Posterior cingulate gyrus (tissue), 11 donors: ENCODE measurements at regions not wholly inside any gene's neighbourhood (a gene's known extent, or its start where the extent isn't known, plus 50 kb on each side); places are given as distances from the start of the nearest gene placed in this dataset.
A peak's percentile ranks its signal among the peaks of the same experiment; 100 is the strongest.

Experiments used
- DNase-seq, 10 donors: peaks; one replicate each; pipeline versions ENCODE4 v3.0.0 to v3.0.0-alpha.2; 2020 to 2021; ENCODE audit warnings: mixed read lengths in 3 of 10
- intact Hi-C: fragments of 100-400 bp; cut with DNase I; formaldehyde crosslinking; loops from one replicate; pipeline ENCODE4 v1.15.1; 2023

GRCh38 chr13:99656092-99656745, 154.9 kb downstream of the TM9SF2 start:
- intact Hi-C loops = loop anchor here (1.0 to 10.0 kb wide), 3 partner anchors 578 to 1469 kb away; no protein-coding TSS in a partner anchor

GRCh38 chr13:99655351-99656091, 154.2 kb downstream of the TM9SF2 start:
- no peak for DNase-seq

More at GRCh38 chr13:99656092-99656745, 154.9 kb downstream of the TM9SF2 start:
- peak in 8 of 10 donors; percentile 58 to 95 (median 84) for DNase-seq

GRCh38 chr13:99654076-99654475, 152.8 kb downstream of the TM9SF2 start:
- DNase-seq = no peak
- intact Hi-C loops = loop anchor here (10.0 kb wide), 1 partner anchor 1471 kb away; no protein-coding TSS in a partner anchor

More at GRCh38 chr13:99655351-99656091, 154.2 kb downstream of the TM9SF2 start:
- intact Hi-C loops = loop anchor here (1.0 to 10.0 kb wide), 3 partner anchors 579 to 1469 kb away; no protein-coding TSS in a partner anchor

DNA sequence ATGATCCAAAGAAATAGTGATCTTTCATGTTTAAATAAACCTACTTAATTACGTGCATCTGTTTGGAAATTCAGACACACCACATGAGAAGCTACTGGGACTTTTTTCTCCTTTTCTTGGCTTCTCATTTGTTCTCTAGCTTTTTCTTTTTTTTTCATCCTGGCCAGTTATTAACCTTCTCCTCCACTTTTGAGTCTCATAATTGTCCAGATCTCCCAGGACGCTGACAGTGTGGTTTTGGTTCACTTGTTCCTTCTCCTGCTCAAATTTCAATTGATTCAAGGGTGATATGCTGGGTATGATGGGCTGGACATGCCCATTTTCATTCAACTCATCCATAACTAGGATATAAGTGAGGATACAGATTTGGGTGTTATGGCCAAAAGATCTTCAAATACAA, 152.3 kb downstream of the TM9SF2 start:
- intact Hi-C loops = loop anchor here (10.0 kb wide), 1 partner anchor 1471 kb away; no protein-coding TSS in a partner anchor
- DNase-seq = no peak

DNA sequence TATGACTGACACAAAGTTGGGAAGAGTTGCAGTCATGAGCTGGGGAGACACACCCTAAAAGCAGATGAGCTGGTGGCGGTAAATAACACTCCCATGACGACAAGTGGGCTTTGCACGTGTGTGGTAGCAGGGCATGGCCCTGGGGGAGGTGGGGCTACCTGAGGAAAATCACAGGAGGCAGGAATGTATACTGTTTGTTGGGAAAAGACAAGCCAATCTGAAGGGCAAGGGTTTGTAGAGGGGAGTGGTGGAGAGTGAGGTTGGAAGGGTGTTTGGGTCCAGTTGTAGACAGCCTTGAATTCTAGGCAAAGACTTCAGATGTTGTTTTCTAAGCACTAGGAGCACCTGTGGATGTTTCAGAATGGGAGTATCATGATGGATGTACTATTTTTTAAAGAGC, 151.6 kb downstream of the TM9SF2 start:
- DNase-seq = no peak

DNA sequence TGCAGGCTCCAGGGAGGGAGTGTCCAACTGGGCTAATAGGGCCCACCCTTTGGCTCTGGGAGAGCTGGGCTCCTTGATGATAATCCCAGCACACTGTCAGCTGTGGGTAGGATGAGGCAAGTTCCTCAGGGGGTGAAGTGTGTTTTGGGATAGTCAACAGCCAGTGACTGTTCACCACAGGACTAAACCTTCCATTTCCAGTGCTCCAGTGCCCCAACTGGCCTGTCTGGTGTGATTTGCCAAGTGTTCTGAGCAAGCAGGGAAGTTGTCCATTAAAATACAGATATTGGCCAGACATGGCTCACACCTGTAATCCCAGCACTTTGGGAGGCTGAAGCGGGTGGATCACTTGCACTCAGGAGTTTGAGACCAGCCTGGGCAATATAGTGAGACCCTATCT, 150.9 kb downstream of the TM9SF2 start:
- intact Hi-C loops = loop anchor here (10.0 kb wide), 1 partner anchor 1473 kb away; no protein-coding TSS in a partner anchor
- DNase-seq = no peak

More for the DNA sequence above, 151.6 kb downstream of the TM9SF2 start:
- intact Hi-C loops = loop anchor here (10.0 kb wide), 1 partner anchor 1472 kb away; no protein-coding TSS in a partner anchor

DNA sequence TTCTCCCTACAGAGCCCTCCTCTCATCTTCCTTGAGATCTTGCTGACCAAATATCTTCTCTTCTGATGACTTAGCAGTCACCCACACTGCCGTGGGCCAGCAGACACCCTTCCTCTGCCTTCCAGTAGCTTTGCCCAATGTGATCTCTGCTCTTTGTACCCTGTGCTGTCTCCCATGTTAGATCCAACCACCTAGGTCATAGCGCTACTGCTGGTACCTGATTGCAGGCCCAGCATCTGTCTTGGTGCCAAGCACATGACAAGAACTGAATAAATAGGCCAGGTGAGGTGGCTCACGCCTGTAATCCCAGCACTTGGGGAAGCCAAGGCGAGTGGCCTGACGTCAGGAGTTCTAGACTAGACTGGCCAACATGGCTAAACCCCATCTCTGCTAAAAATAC, 149.7 kb downstream of the TM9SF2 start:
- DNase-seq = no peak
- intact Hi-C loops = loop anchor here (10.0 kb wide), 1 partner anchor 1474 kb away; no protein-coding TSS in a partner anchor

- intact Hi-C loops = loop anchor here (10.0 kb wide), 1 partner anchor 1474 kb away; no protein-coding TSS in a partner anchor
- DNase-seq = no peak
Observed at GRCh38 chr13:99650410-99650809, 149.1 kb downstream of the TM9SF2 start.

- no peak for DNase-seq
- intact Hi-C loops = no loop called here
Observed at GRCh38 chr13:99648927-99649326, 147.7 kb downstream of the TM9SF2 start.

GRCh38 chr13:99648066-99648665, 146.9 kb downstream of the TM9SF2 start:
- intact Hi-C loops = no loop called here
- no peak for DNase-seq

GRCh38 chr13:99647596-99647985, 146.3 kb downstream of the TM9SF2 start:
- no peak for DNase-seq

DNA sequence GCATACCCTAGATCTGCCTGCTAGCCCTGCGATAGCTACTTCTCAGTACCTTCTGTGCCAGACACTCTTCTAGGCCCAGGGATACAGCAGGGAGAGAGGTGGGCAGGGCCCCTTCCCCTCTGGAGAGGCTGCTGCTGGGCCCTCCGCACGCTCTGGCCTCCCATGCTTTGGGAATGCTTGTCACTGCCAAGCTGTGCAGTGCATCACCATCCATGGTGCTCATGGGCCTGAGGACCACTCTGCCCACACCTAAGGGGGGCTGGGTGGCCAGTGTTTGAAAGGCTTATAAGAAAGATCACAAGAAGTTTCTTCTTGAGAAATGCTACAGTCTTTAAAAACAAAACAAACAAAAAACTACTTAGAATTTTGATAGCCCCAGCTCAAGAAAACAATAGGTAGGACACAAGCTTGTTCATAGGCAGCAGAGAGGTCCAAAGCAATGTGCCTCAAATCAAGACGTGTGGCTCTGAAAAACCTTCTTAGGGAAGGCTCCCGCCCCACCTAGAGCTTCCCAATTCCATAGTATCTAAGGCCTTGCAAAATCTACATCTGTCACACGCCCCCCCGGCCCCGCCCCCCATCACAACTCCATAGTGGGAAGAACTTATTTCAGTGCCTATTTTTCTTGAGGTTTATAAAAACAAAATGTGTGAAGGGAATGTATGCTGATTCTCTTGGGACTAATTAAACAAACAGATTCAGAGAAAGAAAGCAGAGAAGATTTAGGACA, 145.8 kb downstream of the TM9SF2 start:
- no peak for DNase-seq
- intact Hi-C loops = no loop called here

More at GRCh38 chr13:99647596-99647985, 146.3 kb downstream of the TM9SF2 start:
- intact Hi-C loops = no loop called here

DNA sequence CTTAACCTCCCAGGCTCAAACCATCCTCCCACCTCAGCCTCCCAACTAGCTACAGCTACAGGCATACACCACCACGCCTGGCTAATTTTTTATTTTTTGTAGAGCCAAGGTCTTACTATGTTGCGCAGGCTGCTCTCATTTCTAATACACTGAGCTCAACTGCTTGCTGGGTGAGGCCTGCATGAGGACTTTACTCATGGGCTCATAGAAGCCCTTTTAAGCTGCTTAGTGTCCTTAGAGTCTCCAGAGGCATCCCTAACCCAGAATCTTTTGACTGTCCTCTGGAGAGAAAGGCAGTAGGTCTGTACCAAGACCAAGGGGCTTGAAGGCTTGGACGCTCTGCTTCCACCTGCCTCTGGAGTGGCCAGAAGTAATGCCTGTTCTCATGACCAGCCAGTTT, 141.6 kb downstream of the TM9SF2 start:
- intact Hi-C loops = no loop called here
- no peak for DNase-seq

DNA sequence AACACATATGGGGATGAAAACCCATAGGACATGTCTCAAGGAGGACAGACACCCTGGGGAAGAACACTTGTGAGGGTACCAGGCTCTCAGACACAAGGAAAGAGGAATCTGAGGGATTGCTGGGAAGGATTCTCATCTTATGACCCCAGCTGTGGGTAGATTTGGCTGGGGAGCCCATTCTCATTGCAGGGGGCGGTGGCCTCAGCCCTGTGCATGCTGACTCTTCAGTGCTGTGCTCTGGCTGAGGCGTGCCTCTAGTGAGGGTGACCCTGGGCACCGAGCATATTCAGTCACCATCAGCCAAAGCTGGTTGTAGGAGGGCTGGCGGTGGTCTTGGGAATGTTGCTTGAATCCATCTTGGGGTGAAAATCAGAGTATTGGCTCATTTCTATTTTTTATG, 140.7 kb downstream of the TM9SF2 start:
- intact Hi-C loops = no loop called here
- no peak for DNase-seq

GRCh38 chr13:99640260-99640659, 139.0 kb downstream of the TM9SF2 start:
- DNase-seq = no peak
- intact Hi-C loops = no loop called here

- no peak for DNase-seq
- intact Hi-C loops = no loop called here
Observed at GRCh38 chr13:99639126-99639525, 137.9 kb downstream of the TM9SF2 start.

GRCh38 chr13:99636728-99637353, 135.6 kb downstream of the TM9SF2 start:
- intact Hi-C loops = no loop called here
- DNase-seq = no peak

DNA sequence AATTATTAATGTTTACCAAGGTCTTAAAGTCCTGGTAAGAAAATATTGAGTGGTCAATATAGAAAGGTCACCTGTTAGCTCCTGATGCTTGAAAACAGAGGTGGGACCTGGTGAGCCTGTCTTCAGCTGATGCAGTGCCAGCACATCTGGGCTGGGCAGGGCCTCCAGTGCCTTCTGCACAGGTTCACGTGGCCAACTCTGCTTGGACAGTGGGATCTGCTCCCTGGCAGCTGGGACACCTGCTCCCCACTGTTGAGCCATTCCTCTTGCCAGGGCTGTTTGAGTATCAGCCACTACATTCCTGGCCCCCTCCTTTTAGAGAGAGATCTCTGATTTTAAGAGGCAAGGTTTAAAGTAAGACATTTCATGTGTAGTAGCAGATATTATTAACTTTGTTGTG, 135.0 kb downstream of the TM9SF2 start:
- no peak for DNase-seq
- intact Hi-C loops = no loop called here

DNA sequence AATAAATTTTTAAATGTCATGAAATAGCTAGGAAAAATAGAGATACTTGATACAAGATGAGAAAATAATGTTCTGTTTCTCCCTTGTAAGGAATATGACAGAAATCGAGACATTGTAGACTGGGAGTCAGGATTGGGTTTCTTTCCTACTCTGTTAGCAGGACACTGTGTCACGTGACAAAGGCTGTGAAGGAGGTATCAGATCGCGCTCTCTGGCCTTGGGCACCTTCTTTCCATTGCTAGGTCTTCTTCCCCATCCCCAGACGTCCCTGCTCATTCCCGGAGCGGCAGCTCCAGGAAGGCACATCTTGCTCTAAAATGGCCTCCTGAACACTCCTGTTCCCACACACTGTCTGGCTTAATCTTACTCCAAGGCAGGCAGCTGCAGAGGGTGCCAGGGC, 133.4 kb downstream of the TM9SF2 start:
- intact Hi-C loops = no loop called here
- DNase-seq = no peak
